Vagina (tissue), 2 donors: ENCODE measurements at regions not wholly inside any gene's neighbourhood (a gene's known extent, or its start where the extent isn't known, plus 50 kb on each side); places are given as distances from the start of the nearest gene placed in this dataset.

Source experiments
- CTCF ChIP-seq, 3 experiments: fragments of 450-650 bp in 2 of 3; fragments of 200-600 bp in 1 of 3; sonication (generic) in 1 of 3; IDR thresholded peaks; one replicate each; pipeline ENCODE4 v1.5.1; 2017 to 2019; ENCODE audit warnings: antibody characterized with exemption in 3 of 3, mild to moderate bottlenecking in 2 of 3, moderate library complexity in 2 of 3
- POLR2A ChIP-seq, 2 donors: fragments of 450-650 bp; IDR thresholded peaks; one replicate each; pipeline ENCODE4 v1.6.1; 2017; ENCODE audit warnings: antibody characterized with exemption in 2 of 2, mild to moderate bottlenecking in 2 of 2, moderate library complexity in 2 of 2

GRCh38 chr4:99714179-99714578, 56.6 kb upstream of the C4orf54 start:
- no peak for TF ChIP-seq POLR2A (IDR thresholded peaks at IDR 0.05)
- TF ChIP-seq CTCF (IDR thresholded peaks at IDR 0.05), result no peak
